Activated B cell treated with CpG ODN at 0.5 μM for 24 hours (primary cell): ENCODE measurements at regions not wholly inside any gene's neighbourhood (a gene's known extent, or its start where the extent isn't known, plus 50 kb on each side); places are given as distances from the start of the nearest gene placed in this dataset.

Source experiments
- ATAC-seq: fragments of 200-7000 bp; cut with Tn5 transposase; one replicate; pipeline ENCODE4 v1.10.0; 2021; ENCODE audit warnings: low read depth, mild to moderate bottlenecking, moderate library complexity
- CTCF ChIA-PET: fragments of 350-600 bp; sonication (Branson Sonifier 250); formaldehyde crosslinking; loops from one replicate; lab custom pipeline; 2021; ENCODE audit warnings: antibody characterized with exemption; lab: Charles Lee
- POLR2A ChIA-PET: fragments of 350-600 bp; sonication (Branson Sonifier 250); formaldehyde crosslinking; loops from one replicate; lab custom pipeline; 2021; ENCODE audit warnings: antibody characterized with exemption; lab: Charles Lee
- DNase-seq: peaks from one replicate; pipeline ENCODE4 v3.0.0; 2022
- H3K27ac Mint-ChIP-seq: one replicate; pipeline ENCODE4 v1.8.0; 2020; ENCODE audit warnings: mixed read lengths
- H3K27me3 Mint-ChIP-seq: one replicate; pipeline ENCODE4 v1.8.0; 2021; ENCODE audit warnings: mixed read lengths
- H3K36me3 Mint-ChIP-seq: one replicate; pipeline ENCODE4 v1.8.0; 2021; ENCODE audit warnings: low read depth, mixed read lengths
- H3K4me1 Mint-ChIP-seq: one replicate; pipeline ENCODE4 v1.8.0; 2021; ENCODE audit warnings: mixed read lengths
- H3K4me3 Mint-ChIP-seq: one replicate; pipeline ENCODE4 v1.8.0; 2020; ENCODE audit warnings: mild to moderate bottlenecking, mixed read lengths
- H3K9me3 Mint-ChIP-seq: one replicate; pipeline ENCODE4 v1.8.0; 2020; ENCODE audit warnings: mixed read lengths
- intact Hi-C: fragments of 100-400 bp; cut with micrococcal nuclease; formaldehyde crosslinking; loops from one replicate; pipeline ENCODE4 v1.15.1; 2024
- TF ChIP-seq, protein P1 (sequence below): fragments of 200-600 bp; IDR thresholded peaks from one replicate; pipeline ENCODE4 v1.8.0; 2022; ENCODE audit warnings: antibody characterized with exemption, mild to moderate bottlenecking

DNA sequence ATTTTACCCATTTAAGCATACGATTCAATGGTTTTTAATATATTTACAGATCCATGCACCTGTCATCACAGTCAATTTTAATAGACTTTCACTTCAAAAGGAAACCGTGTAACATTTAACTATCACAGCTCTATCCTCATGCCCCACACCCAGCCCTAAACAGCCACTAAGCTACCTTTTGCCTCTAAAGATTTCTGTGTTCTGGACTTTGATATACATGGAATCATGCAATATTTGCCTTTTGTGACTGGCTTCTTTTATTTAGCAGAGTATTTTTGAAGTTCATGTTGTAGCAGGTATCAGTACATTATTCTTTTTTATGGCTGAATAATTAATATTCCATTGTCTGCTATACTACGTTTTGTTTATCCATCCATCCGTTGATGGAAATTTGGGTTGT lies 50.3 kb upstream of the STX16 start:
- Mint-ChIP-seq H3K4me3 (no peak overlapping the region), H3K4me1 (no peaks in the 10 kb centered on the region), H3K9me3 (no peaks in the 10 kb centered on the region), H3K27ac (no peak overlapping the region), H3K36me3 (no peaks in the 10 kb centered on the region), H3K27me3 (no peaks in the 10 kb centered on the region)
- ChIA-PET POLR2A (interaction anchor here (0.5 kb wide), 1 partner anchor 50 kb away, joined by 7 read pairs; no protein-coding TSS in a partner anchor), CTCF (no interaction called here)
- DNase-seq = no peak
- intact Hi-C loops = no loop called here
- ATAC-seq = no peak
- TF ChIP-seq, protein P1, sequence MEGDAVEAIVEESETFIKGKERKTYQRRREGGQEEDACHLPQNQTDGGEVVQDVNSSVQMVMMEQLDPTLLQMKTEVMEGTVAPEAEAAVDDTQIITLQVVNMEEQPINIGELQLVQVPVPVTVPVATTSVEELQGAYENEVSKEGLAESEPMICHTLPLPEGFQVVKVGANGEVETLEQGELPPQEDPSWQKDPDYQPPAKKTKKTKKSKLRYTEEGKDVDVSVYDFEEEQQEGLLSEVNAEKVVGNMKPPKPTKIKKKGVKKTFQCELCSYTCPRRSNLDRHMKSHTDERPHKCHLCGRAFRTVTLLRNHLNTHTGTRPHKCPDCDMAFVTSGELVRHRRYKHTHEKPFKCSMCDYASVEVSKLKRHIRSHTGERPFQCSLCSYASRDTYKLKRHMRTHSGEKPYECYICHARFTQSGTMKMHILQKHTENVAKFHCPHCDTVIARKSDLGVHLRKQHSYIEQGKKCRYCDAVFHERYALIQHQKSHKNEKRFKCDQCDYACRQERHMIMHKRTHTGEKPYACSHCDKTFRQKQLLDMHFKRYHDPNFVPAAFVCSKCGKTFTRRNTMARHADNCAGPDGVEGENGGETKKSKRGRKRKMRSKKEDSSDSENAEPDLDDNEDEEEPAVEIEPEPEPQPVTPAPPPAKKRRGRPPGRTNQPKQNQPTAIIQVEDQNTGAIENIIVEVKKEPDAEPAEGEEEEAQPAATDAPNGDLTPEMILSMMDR = no peak

DNA sequence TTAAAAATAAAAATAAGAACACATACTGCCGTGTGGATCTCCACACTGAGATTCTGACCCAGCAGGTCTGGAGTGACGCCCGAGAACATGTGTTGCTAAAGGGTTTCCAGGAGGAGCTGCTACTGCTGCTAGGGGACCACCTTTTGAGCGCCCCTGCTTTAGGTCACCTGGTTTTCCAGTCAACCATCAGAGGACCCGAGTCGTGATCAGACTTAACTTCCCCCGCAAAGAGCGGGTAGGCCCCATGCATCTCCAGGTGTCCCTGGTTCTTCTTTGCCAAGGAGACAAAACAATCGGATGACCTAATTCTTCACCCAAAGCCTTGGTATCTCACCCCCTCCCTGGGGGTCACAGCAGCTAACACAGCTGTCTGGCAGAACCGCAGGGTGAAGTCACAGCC lies 51.1 kb upstream of the STX16 start:
- no peak for DNase-seq
- CTCF ChIA-PET = no interaction called here

DNA sequence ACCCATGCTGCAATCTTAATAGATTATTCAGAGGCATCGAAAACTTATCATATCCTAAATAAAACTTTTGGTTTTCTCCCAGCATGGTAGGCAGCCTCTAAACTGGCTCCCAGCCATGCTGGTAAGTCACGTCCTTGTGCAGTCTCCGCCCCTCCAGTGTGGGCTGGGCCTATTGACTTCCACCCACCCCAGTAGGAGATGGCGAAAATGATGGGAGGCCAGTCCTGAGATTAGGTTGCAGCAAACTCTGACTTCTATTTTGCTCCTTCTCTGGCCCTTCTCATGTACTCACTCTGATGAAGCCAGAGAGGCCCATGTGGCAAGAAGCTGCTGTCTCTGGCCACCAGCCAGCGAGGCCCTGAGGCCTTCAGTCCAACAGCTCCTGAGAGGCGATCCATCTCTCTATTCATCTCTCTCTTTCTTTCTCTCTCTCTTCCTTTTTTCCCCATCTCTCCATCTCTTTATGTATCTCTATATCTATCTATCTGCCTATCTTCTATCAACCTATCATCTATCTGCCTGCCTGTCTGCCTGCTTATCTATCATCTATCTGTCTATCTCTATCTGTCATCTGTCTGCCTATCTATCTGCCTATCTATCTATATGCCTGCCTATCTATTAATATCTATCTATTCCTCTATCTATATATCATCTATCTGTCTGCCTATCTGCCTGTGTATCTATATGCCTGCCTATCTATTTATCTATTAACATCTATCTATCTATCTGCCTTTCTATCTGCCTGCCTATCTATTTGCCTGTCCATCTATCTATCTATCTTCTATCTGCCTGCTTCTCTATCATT lies 52.7 kb upstream of the STX16 start:
- TF ChIP-seq, protein P1 = no peak
- no peak for ATAC-seq
- H3K27ac Mint-ChIP-seq = no peak overlapping the region
- no peak for DNase-seq
- no peaks in the 10 kb centered on the region for H3K4me1 Mint-ChIP-seq
- no peak overlapping the region for H3K4me3 Mint-ChIP-seq
- intact Hi-C loops = no loop called here
- POLR2A ChIA-PET = no interaction called here
- CTCF ChIA-PET = no interaction called here
- peaks cover 1% of the 10 kb centered on the region for H3K27me3 Mint-ChIP-seq
- H3K36me3 Mint-ChIP-seq = no peaks in the 10 kb centered on the region
- H3K9me3 Mint-ChIP-seq = no peaks in the 10 kb centered on the region

More for the DNA sequence above, 51.1 kb upstream of the STX16 start:
- intact Hi-C loops = no loop called here
- Mint-ChIP-seq H3K27me3 (no peaks in the 10 kb centered on the region), H3K4me1 (no peaks in the 10 kb centered on the region), H3K36me3 (no peaks in the 10 kb centered on the region), H3K27ac (no peak overlapping the region), H3K9me3 (no peaks in the 10 kb centered on the region), H3K4me3 (no peak overlapping the region)
- TF ChIP-seq, protein P1 = no peak
- no peak for ATAC-seq
- POLR2A ChIA-PET = no interaction called here

DNA sequence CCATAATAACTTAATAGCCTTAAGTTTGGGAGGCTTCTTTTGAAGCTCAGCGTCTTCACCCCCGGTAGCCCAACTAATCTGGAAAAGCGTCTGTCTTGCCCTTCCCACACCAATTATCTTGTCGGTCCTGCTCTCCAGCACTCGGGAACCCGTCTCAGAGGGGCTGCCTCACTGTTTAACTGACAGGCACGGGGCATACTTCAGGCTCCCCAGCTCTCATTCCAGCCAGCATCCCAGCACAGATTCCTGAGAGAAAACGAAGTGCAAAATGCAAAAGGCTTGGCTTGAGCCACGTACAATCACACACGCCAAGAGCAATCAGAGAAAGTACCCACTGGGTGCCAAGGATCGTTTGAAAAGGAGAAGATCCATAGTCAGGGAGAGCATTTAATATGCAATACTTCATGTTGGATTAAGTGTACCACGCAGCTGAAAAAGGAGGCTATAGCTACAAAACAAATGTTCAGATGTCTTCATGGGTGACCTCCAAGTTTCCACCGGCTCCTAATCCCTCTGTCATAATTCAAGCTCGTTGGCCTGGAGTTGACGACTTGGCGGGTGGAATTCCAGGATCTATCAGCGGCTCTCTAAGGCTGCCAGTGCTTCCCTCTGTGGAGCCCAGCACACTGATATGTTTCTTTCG lies 53.7 kb upstream of the STX16 start:
- ChIA-PET POLR2A (no interaction called here), CTCF (no interaction called here)
- TF ChIP-seq, protein P1 = no peak
- no peak for ATAC-seq
- Mint-ChIP-seq H3K27ac (no peak overlapping the region), H3K9me3 (no peaks in the 10 kb centered on the region), H3K27me3 (peaks cover 5% of the 10 kb centered on the region), H3K36me3 (no peaks in the 10 kb centered on the region), H3K4me1 (no peaks in the 10 kb centered on the region), H3K4me3 (no peak overlapping the region)
- DNase-seq = no peak
- intact Hi-C loops = no loop called here

DNA sequence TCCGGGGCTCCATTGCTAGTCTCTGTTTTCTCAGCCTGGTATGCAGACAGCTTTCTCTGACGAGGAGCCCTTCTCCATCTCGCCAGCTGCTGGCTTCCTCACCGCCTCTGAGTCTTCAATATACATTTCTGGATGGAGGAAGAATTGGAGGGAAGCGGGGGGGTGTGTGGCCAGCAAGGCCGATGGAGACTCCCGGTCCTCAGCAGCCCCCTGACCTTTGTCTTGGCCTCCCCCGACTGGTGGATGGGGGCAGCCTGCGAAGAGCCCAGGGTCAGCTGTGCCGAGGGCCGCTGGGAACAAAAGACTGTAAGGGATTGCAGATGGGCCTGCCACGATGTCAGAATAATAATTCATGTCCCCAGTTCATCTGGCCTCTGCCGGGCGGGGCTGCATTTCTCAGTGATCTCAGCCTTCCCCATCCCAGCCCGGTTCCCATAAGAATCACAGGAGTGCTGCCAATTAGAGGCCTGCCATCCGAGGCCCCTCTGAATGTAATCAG lies 54.3 kb upstream of the STX16 start:
- intact Hi-C loops = no loop called here
- POLR2A ChIA-PET = no interaction called here
- H3K27me3 Mint-ChIP-seq = peaks cover 5% of the 10 kb centered on the region

More for the DNA sequence above, 54.3 kb upstream of the STX16 start:
- Mint-ChIP-seq H3K4me3 (no peak overlapping the region), H3K27ac (no peak overlapping the region), H3K36me3 (no peaks in the 10 kb centered on the region), H3K4me1 (no peaks in the 10 kb centered on the region), H3K9me3 (no peaks in the 10 kb centered on the region)
- TF ChIP-seq, protein P1 = no peak
- no peak for ATAC-seq
- no peak for DNase-seq
- CTCF ChIA-PET = no interaction called here
